HG02885 (cell line): ENCODE measurements at regions not wholly inside any gene's neighbourhood (a gene's known extent, or its start where the extent isn't known, plus 50 kb on each side); places are given as distances from the start of the nearest gene placed in this dataset.
"Not testable (repeated sequence)": the region's sequence is repeated elsewhere in the genome, so short reads cannot be mapped to it uniquely, and the experiment has no call there.

Source experiments
- ATAC-seq: cut with Tn5 transposase; IDR thresholded peaks from one replicate; pipeline ENCODE4 v1.9.1; 2021; ENCODE audit warnings: mild to moderate bottlenecking; ENCODE audit not compliant: unreplicated experiment, poor library complexity

DNA sequence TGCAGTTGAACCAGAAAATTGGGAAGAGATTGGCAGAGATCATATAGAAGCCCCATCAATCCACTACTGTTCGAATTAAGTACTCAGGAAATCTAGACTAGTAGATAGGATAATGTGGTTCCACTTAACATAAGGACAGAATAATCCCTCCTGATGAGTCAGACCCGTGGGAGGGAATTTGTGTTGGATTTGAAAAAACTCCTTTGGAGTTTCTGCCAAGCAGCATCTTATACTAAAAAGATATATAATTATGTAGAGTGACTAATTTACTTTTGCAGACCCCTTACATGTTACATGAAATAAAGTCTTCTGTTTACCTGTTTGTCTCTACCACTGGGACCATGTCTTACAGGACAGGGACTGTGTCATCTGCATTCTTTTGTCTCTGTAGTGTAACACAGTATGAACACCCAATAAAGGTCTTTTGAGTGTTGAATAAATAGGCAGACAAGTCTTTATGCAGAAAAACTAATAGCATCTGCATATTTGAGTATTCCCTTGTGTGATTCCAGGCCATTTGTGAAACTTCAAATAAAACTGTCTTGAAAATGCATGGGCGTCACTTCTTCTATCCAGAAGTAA lies 122.6 kb upstream of the DNAJC10 start:
- ATAC-seq: no peak

- ATAC-seq: no peak
These were observed 121.8 kb upstream of the DNAJC10 start for GRCh38 chr2:182594286-182594685.

DNA sequence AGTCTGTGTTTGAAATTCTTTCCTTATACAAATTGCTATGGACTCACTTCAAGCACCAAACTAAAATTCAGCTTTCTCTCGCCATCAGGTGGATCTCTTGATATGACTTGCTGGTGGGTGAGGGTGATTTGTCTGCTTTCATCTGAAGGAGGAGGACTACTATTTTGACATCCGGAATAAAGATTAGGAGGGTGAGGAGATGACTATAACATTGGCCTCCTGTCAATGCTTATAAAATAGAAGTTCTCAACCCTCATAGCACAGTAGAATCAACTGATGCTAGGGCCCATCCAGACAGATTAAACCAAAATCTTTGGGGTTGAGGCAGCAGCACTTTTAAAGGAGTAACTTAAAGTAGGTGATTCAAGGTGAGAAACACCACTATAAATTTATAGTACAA lies 120.4 kb upstream of the DNAJC10 start:
- no peak for ATAC-seq

DNA sequence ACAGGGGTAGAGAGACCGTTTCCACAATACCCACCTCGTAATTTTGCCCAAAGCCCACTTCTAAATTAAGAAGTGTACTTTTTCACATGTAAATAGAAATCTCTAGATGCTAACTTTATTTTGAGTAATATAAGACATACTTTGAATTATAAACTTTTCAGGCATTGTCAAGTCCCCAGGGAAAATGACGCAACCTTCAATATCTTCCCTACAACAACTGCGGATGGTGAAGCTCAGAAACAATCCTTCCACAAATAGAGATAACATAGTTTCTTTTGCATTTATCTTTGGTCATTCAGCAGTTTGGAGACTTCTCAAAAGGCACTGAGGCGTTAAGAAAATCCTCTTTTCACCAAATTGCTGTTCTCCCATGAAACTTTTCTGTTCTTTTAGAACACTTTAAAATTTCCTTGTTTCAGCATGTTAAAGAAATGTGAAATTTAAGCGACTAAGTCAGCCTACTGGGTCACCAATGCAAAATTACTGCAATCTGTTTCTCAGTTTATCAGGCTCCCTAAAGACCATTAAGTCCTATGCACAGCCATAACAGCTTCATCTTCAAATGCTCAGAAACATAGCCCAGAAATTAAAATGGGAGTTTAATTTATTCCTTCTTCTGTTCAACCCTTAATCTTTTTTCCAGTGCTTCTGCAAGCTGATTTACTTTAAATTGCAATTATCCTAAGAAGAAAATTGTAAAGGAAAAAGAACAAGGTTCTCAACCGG lies 118.3 kb upstream of the DNAJC10 start:
- ATAC-seq: no peak

GRCh38 chr2:182598626-182599025 lies 117.4 kb upstream of the DNAJC10 start:
- no peak for ATAC-seq

DNA sequence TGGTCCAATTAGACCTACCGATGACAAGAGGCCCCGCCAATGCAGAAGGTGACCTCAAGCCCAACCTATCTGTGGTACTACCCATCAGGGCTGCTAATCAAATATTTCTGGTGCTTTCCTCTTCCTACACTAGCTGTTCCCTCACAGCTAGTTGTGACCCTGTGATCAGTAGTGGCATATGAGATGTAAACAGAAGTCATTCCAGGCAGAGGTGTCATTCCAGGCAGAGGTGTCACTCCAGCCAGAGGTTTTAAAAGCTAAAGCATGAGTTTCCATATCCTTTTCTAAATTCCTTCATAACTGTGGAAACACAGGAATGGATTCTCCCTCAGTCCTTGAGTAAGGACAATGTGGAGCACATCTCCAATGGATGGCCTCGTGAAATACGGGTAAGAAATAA lies 110.9 kb upstream of the DNAJC10 start:
- no peak for ATAC-seq

GRCh38 chr2:182606728-182607681 lies 109.1 kb upstream of the DNAJC10 start:
- ATAC-seq: peak; percentile 74

- ATAC-seq: no peak
These were observed 107.7 kb upstream of the DNAJC10 start for GRCh38 chr2:182608181-182608845.

GRCh38 chr2:182609005-182609404 lies 107.1 kb upstream of the DNAJC10 start:
- not testable (repeated sequence) for ATAC-seq

DNA sequence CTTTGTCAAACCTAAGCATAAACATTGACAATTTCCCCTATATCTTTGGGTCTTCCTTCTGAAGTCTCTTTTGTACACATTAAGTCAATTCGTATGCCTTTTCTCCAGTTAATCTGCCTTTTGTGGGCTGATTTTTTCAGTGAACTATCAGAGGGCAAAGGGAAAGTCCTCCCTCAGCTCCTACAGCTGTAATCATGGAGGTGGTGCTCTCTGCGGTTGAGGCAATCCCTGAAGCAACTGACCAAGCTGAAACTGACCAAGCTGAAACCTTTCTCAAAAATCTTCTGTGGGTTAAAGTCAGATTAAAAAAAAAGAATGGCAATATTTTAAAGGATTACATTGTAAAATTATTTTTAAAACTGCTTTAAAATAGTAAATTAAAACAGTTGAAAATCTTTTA lies 105.8 kb upstream of the DNAJC10 start:
- no peak for ATAC-seq

- no peak for ATAC-seq
These were observed 105.0 kb upstream of the DNAJC10 start for GRCh38 chr2:182611009-182611408.

DNA sequence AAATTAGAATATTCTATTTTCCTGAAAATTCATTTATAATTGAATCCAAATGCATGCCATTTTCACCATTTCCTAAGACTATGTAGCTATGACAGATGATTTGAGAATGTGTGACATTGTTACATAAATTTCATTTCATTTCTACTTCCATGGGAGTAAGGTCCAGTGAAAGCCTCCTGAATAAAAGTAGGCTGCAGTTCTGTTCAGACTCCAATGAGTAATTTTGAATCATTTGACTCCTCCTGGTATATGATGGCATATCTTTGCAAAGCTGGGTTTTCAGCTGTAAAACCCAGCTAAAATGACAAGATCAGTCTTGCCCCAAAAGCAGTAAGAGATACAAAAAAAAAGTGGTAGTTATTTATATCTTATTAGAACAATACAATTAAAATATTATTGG lies 101.0 kb upstream of the DNAJC10 start:
- no peak for ATAC-seq

GRCh38 chr2:182616471-182617393 lies 99.3 kb upstream of the DNAJC10 start:
- no peak for ATAC-seq

- no peak for ATAC-seq
These were observed 97.4 kb upstream of the DNAJC10 start for GRCh38 chr2:182618672-182619079.

- ATAC-seq: no peak
These were observed 96.8 kb upstream of the DNAJC10 start for GRCh38 chr2:182619276-182619675.

- no peak for ATAC-seq
These were observed 94.9 kb upstream of the DNAJC10 start for GRCh38 chr2:182621191-182621590.

- ATAC-seq: no peak
These were observed 94.2 kb upstream of the DNAJC10 start for GRCh38 chr2:182621810-182622209.

DNA sequence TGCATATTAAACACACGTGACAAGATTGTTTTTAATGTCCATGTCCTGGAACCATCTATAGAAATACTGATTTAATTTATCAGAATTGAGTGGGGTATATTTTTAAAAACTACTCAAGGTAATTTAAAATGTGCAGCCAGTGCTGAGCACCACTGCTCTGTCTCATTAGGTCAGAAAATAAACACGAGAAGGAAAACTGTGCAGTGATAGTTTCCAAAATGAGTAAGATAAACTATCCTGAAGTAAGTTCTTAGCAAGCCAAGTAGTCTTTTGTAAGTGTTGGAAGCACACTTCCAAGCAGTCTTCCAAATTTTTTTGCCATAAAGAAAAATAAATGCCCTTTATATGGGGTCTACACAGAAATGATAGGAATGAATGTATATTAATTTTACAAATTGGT lies 93.8 kb upstream of the DNAJC10 start:
- no peak for ATAC-seq

DNA sequence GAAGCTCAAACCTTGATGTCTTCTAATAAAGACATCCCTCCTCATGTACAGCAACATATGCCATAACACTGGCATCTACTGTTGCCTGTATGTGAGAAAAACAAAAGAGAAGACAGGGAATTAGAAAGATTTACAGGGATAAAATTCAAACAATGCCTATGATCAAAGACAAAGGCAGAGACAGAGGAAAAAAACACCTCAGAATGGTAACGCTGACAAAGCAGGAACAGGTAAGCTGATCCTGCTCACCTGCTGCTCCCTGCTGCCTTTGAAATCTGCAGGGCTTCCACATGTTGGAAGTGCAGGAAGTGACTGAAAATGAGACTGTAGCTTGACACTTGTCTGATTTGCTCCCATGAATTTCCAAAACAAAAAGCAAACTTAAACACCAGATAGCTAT lies 90.2 kb upstream of the DNAJC10 start:
- no peak for ATAC-seq

DNA sequence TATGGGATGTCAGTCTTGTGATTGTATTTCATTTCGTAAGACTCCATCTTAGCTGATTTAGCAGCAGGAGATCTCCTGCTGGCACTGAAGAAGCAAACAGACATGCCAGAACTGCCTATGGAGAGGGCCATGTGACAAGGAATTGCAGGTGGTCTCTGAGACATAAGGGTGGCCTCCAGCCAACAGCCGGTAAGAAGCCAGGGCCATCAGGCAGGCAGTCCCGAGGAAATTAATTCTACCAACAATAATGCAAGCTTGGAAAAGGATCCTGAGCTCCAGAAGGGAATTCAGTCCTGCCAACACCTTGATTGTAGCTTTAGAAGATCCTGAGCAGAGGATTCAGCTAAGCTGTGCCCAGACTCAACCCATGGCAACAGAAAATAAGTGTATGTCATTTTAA lies 87.1 kb upstream of the DNAJC10 start:
- no peak for ATAC-seq
